ENCODE measurements at regions not wholly inside any gene's neighbourhood (a gene's known extent, or its start where the extent isn't known, plus 50 kb on each side); places are given as distances from the start of the nearest gene placed in this dataset.

DNA sequence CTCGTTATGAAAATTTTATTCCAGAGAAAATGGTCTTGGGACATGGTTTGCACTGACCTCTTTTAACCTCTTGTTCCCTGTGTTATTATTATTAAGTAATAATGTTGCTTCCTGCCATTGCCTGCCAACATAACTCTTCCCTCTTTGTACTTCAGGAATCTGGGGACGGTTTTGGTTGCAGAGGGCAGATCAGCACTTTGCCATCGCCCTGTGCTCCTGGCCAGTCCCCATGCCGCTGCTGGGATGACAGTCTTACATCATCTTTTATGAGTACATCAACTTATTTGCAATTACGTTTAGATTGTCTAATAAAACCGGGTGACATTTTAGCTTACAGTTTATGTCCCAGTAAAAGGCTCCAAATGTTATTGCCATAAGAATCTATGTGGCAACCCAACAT, 157.2 kb downstream of the CDH26 start:
- intact Hi-C loops (cut with micrococcal nuclease): no loop called here
- Mint-ChIP-seq H3K27me3 (ENCODE audit: insufficient read depth, unreplicated experiment) (peaks cover 61% of the 10 kb centered on the region), H3K4me3 (ENCODE audit: unreplicated experiment) (no peak overlapping the region), H3K27ac (ENCODE audit: low read depth, unreplicated experiment) (no peak overlapping the region), H3K36me3 (ENCODE audit: insufficient read depth, unreplicated experiment) (no peaks in the 10 kb centered on the region), H3K9me3 (ENCODE audit: unreplicated experiment) (no peaks in the 10 kb centered on the region), H3K4me1 (ENCODE audit: insufficient read depth, unreplicated experiment) (no peaks in the 10 kb centered on the region)
- ChIA-PET POLR2A (no interaction called here), CTCF (interaction anchor here (1.0 kb wide), 1 partner anchor 95 kb away, joined by 6 read pairs; no protein-coding TSS in a partner anchor)
- TF ChIP-seq, protein P1, sequence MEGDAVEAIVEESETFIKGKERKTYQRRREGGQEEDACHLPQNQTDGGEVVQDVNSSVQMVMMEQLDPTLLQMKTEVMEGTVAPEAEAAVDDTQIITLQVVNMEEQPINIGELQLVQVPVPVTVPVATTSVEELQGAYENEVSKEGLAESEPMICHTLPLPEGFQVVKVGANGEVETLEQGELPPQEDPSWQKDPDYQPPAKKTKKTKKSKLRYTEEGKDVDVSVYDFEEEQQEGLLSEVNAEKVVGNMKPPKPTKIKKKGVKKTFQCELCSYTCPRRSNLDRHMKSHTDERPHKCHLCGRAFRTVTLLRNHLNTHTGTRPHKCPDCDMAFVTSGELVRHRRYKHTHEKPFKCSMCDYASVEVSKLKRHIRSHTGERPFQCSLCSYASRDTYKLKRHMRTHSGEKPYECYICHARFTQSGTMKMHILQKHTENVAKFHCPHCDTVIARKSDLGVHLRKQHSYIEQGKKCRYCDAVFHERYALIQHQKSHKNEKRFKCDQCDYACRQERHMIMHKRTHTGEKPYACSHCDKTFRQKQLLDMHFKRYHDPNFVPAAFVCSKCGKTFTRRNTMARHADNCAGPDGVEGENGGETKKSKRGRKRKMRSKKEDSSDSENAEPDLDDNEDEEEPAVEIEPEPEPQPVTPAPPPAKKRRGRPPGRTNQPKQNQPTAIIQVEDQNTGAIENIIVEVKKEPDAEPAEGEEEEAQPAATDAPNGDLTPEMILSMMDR (IDR thresholded peaks at IDR 0.05; ENCODE audit: unreplicated experiment): no peak
- no TSS peak for BruUV-seq (replicated peaks)
- DNase-seq (ENCODE audit: unreplicated experiment): no peak

DNA sequence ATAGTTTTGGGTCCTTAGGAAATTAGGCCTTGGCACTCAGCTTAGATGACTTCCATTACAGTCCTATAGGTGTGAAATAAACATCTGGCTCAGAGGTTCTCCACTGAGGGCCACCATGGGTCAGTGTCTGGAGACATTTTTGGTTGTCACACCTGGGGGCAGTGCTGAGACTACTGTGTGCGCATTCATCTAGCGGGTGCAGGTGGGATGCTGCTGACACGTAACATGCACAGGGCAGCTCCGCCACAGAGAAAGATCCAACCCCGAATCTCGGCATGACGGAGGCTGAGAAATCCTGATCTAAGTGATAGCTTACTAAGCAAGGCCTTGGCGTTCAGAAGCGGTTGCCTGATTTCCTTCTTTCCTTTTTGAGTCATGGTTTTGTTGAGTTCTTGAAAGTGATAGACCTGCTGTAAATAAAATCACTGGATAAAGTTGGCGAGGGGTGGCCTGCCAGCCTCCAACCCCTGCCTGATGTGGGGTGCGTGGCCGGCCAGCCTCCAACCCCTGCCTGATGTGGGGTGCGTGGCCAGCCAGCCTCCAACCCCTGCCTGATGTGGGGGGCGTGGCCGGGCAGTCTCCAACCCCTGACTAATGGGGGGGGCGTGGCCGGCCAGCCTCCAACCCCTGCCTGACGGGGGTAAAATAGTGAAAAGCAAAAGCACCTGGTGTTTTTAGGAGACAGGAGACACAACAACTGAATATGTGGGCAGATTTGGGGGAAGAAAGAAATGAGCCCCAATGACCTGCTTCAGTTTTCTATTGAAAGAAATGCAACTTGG, 158.1 kb downstream of the CDH26 start:
- DNase-seq (ENCODE audit: unreplicated experiment): no peak
- Mint-ChIP-seq H3K9me3 (ENCODE audit: unreplicated experiment) (no peaks in the 10 kb centered on the region), H3K27me3 (ENCODE audit: insufficient read depth, unreplicated experiment) (peaks cover 70% of the 10 kb centered on the region), H3K27ac (ENCODE audit: low read depth, unreplicated experiment) (no peak overlapping the region), H3K36me3 (ENCODE audit: insufficient read depth, unreplicated experiment) (no peaks in the 10 kb centered on the region), H3K4me3 (ENCODE audit: unreplicated experiment) (no peak overlapping the region), H3K4me1 (ENCODE audit: insufficient read depth, unreplicated experiment) (no peaks in the 10 kb centered on the region)
- intact Hi-C loops (cut with micrococcal nuclease): no loop called here
- TF ChIP-seq, protein P1 (IDR thresholded peaks at IDR 0.05; ENCODE audit: unreplicated experiment): no peak
- CTCF ChIA-PET: interaction anchor here (0.7 to 1.0 kb wide), 4 partner anchors 8 to 133 kb away, joined by 3 to 6 read pairs (median 4); no protein-coding TSS in a partner anchor
- no TSS peak for BruUV-seq (replicated peaks)
- POLR2A ChIA-PET: no interaction called here

DNA sequence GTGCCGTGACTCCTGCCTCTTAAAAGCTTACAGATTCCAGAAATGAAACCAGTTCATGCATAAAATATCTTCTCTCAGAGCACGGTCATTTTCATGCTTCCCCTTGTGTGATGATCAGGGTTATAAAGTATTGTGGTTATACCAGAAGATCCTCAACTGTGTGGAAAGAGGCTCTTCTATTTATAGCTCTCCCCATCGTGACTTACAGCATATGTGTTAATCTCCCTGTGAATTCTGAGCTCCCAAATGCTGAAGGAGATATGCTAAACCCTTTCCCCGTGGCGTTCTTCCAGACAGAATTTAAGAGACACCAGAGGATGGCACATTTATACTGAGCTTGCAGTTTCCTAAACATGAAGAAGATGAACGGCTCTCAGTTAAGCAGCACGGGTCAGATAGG, 158.8 kb downstream of the CDH26 start:
- BruUV-seq (replicated peaks): no TSS peak
- Mint-ChIP-seq H3K27me3 (ENCODE audit: insufficient read depth, unreplicated experiment) (peaks cover 71% of the 10 kb centered on the region), H3K4me1 (ENCODE audit: insufficient read depth, unreplicated experiment) (no peaks in the 10 kb centered on the region), H3K27ac (ENCODE audit: low read depth, unreplicated experiment) (no peak overlapping the region), H3K36me3 (ENCODE audit: insufficient read depth, unreplicated experiment) (no peaks in the 10 kb centered on the region), H3K4me3 (ENCODE audit: unreplicated experiment) (no peak overlapping the region), H3K9me3 (ENCODE audit: unreplicated experiment) (no peaks in the 10 kb centered on the region)
- DNase-seq (ENCODE audit: unreplicated experiment): no peak
- TF ChIP-seq, protein P1 (IDR thresholded peaks at IDR 0.05; ENCODE audit: unreplicated experiment): no peak
- intact Hi-C loops (cut with micrococcal nuclease): no loop called here
- ChIA-PET CTCF (interaction anchor here (0.9 to 1.1 kb wide), 2 partner anchors 8 to 37 kb away, joined by 3 read pairs; no protein-coding TSS in a partner anchor), POLR2A (no interaction called here)

DNA sequence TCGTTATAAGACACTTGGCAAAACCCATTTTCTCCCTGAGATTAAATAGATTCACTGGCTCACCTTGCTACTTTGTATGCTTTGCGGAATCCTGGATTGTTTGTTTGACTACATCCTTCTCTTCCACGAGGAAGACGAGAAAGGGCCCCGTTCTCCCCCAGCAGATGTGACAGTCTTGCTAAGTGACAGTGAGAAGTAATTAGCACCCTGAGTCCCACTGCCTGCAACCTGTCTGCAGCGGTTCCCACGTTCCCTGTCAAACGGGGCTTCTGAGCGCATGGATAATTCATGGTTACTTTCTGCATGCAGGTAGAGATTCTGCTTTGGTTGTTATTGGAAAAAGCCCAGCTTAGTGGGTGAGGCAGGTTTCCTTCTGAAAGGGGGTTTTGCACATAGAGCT, 163.7 kb downstream of the CDH26 start:
- BruUV-seq (replicated peaks): no TSS peak
- CTCF ChIA-PET: interaction anchor here (0.7 to 2.0 kb wide), 4 partner anchors 14 to 524 kb away, joined by 3 to 10 read pairs (median 4); no protein-coding TSS in a partner anchor
- no peak for DNase-seq (ENCODE audit: unreplicated experiment)

More for the DNA sequence above, 163.7 kb downstream of the CDH26 start:
- intact Hi-C loops (cut with micrococcal nuclease): no loop called here
- TF ChIP-seq, protein P1 (IDR thresholded peaks at IDR 0.05; ENCODE audit: unreplicated experiment): no peak
- H3K4me3 Mint-ChIP-seq (ENCODE audit: unreplicated experiment): no peak overlapping the region
- H3K4me1 Mint-ChIP-seq (ENCODE audit: insufficient read depth, unreplicated experiment): no peaks in the 10 kb centered on the region
- H3K9me3 Mint-ChIP-seq (ENCODE audit: unreplicated experiment): no peaks in the 10 kb centered on the region
- H3K27me3 Mint-ChIP-seq (ENCODE audit: insufficient read depth, unreplicated experiment): peaks cover 94% of the 10 kb centered on the region
- no peaks in the 10 kb centered on the region for H3K36me3 Mint-ChIP-seq (ENCODE audit: insufficient read depth, unreplicated experiment)
- POLR2A ChIA-PET: no interaction called here
- no peak overlapping the region for H3K27ac Mint-ChIP-seq (ENCODE audit: low read depth, unreplicated experiment)
